HG03354 (cell line): ENCODE measurements at regions not wholly inside any gene's neighbourhood (a gene's known extent, or its start where the extent isn't known, plus 50 kb on each side); places are given as distances from the start of the nearest gene placed in this dataset.
"Not testable (repeated sequence)": the region's sequence is repeated elsewhere in the genome, so short reads cannot be mapped to it uniquely, and the experiment has no call there.

ENCODE experiments used
- ATAC-seq: cut with Tn5 transposase; IDR thresholded peaks from one replicate; pipeline ENCODE4 v1.9.1; 2021; ENCODE audit warnings: mild to moderate bottlenecking; ENCODE audit not compliant: unreplicated experiment, poor library complexity, severe bottlenecking

DNA sequence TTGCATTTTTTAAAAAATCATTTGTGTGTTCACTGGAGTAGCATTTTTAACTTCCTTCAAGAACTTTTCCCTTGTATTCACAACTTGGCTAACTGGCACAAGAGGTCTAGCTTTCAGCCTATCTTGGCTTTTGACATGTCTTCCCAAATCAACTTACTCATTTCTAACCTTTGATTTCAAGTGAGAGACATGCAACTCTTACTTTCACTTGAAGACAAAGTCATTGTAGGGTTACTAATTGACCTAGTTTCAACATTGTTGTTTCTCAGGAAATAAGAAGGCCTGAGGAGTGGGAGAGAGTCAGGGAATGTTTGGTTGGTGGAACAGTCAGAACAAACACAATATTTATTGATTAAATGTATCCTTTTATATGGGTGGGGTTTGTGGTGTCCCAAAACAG lies 95.0 kb upstream of the C9orf72 start:
- no peak for ATAC-seq

DNA sequence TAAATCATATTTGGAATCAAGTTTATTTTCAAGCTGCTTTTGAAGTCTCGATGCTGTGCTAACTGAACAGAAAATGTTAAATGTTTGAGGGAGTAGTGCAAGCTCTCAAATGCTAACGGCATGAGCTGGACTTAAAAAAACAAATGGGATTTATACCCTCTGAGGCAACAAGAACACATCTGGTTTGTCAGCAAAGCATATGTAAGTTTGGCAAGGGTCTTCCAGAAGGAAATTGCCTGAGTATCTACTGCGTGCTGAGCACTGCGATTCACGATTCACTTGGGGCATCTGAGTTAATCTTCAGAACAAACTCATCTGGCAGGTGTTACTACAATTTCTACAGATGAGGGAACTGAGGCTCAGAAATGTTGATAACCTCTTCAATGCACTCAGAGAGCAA lies 98.4 kb upstream of the C9orf72 start:
- no peak for ATAC-seq

DNA sequence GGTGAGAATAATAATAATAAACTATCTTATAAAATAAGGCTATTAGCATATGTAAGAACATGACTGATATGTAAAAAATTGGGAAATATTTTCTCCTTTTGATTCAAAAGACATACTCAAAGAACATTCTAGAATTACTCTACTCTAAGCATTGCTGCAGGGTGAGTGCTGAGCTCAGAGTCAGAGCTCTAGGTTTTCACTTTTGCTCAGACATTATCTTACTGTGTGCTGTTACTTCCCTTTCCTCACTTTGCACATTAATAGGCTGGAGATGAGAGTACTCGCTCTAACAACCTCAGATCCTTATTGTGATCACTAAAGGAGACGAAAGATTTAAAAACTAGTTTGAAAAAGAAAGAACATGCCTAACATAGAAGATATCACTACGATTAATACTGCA lies 99.4 kb upstream of the C9orf72 start:
- no peak for ATAC-seq

DNA sequence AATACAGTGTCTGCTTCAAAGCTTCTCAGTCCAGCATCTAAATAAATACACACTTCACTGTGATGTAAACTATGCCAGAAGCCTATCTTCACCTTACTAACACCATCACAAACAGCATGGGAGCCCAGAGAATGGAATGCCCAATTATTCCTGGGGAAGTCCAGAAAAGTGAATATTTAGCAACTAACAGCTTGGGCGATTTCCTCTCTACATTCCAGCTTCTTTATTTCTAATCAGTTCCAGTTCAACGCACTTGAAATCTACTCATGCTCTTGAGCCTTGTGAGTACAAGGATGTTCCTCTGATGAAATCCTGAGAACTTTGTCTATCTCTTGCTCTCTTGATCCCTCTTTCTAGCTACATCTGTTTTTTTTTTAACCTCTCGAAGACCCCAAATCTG lies 100.4 kb upstream of the C9orf72 start:
- ATAC-seq, result no peak

DNA sequence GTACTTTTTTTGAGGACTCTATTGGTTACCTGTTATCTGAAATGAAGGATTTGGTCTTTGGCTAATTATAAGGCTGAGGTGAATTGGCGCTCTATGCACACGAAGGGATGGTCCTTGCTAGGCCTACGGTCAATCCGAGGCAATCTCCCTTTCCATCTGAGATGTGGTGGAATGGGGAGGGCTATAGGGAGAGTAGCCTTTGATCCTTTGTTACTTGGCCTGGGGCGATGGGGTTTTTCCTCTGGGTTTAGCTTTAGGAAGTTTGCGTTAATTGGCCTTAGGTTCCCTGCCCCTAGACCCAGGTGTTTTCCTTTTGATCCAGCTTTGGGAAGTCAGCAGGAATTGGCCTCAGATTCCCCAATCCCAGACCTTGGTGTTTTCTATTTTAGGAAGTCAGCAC lies 102.1 kb upstream of the C9orf72 start:
- ATAC-seq, result no peak

DNA sequence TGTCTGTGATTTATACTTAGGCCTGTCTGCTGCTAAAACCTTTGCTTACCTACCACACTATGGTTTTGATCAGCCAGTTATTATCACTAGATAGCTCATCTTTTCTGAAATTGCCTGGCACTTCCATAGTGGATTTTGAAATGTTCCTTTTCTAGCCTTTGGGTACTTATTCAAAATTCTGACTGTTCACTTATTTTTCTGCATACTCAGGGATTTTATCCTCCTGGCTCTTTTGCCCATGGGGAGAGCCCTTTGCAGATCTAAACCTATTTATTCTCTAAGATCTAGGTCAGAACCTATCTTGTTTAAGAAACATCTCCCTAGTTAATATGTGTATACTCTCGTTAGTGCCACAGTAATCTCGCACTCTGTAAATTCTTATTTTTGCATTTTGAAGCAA lies 103.5 kb upstream of the C9orf72 start:
- ATAC-seq, result no peak

DNA sequence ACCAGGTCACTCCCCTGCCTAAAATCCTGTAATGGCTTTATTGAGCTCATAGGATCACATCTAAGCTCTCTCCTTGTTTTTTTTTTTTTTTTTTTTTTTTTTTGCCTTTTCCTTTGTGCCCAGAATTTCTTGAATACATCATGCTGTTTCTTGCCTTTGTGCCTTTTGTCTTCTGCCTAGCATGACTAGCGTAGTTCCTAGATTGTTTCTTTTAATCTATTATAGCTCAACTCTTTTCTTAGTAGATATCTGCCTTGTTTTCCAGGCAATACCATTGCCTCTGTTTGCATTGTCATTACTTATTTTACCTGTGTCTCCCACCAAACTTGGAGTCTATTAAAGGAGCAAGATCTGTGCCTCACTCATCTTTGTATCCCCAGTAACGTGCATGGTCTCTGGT lies 106.1 kb upstream of the C9orf72 start:
- ATAC-seq, result no peak

DNA sequence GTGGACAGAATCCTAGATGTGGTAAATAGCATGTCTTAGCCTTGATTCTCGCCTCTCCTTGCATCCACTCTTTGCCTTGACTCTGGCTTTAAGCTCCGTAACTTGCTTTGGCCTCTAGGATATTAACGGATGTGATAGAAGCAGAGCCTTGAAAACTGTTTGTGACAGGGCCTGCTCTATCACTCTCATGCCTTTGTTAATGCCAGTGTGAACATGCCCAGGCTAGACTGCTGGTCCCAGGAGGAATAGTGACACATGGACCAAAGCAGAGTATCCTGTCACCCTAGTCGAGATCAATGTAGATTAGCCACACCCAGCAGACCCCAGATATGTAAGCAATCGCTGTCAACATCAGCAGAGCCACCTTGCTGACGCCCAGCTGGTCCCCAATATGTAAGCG lies 109.9 kb upstream of the C9orf72 start:
- no peak for ATAC-seq

DNA sequence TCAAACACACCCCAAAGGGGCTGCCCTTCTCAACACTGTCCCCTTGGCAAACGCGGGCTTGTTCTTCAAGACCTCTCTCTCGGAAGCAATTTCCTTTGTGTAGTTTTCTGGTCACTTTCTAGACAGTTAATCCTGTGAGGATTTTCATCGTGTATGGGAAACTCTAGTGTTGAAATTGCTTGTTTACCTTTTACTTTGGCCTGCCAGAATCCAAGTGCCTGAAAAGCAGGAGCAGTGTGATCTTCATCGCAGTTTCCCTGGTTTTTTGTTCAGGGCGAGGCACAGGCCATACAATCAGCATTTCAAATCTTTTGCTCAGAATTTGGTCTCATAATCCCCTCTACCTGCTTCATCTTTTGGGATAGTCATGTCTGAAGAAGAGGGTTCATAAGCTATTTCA lies 115.7 kb upstream of the C9orf72 start:
- ATAC-seq, result no peak

DNA sequence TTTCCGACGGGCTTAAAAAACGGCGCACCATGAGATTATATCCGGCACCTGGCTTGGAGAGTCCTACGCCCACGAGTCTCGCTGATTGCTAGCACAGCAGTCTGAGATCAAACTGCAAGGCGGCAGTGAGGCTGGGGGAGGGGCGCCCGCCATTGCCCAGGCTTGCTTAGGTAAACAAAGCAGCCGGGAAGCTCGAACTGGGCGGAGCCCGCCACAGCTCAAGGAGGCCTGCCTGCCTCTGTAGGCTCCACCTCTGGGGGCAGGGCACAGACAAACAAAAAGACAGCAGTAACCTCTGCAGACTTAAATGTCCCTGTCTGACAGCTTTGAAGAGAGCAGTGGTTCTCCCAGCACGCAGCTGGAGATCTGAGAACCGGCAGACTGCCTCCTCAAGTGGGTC lies 117.5 kb upstream of the C9orf72 start:
- not testable (repeated sequence) for ATAC-seq

DNA sequence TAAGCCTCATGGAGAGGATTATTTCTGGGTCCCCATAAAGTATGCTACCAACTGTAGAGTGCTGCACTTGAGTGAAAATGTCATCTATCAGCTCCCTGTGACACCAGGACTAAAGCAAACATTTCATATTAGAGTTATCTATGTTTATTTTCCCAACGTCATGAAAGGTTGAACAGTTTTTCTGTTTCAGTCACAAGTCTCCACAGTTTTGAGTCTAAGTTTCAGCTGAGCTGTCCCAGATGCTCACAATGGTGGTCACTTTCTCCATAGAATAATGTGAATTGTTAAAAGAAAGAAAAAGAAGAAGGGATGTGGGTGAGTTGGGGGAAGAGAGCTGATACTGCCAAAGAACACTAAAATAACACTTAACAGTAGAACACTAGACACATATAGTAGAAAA lies 126.3 kb upstream of the C9orf72 start:
- ATAC-seq, result no peak

DNA sequence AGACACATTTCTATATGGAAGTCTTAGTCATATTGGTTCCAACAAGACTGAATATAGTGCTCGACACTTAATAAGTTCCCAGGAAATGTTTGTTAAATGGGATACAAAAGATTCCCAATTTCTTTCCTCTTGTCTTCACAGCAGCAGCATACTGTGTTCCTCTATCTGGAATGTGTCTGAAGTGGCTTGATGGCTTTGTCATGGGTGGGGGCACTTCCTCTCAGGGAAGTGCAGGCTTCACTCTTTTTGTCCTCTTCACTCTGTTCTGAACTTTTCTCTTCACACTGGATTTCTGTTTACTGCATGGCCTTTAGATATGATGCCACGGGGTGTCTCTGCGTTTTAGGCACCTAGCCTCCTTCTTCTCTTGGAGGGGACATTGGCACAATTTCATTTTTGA lies 127.7 kb upstream of the C9orf72 start:
- ATAC-seq, result no peak

DNA sequence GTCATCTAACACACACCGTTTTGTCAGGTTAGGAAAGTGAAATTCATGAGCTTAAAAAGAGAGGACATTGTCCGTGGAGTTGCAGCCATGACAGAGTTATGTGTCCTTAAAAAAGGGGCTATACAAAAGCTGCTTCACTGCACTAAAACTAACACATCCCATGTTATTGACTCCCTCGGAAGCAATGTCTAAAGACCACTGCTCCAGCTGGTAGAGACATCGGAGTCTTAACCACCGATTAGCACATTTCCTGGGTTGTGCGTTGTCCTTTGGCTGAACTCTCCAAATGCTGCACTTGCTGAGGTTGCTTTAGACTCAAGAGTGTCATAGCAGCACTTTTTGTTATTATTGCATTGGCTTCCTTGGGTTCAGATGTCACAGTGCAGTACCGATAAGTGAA lies 128.3 kb upstream of the C9orf72 start:
- ATAC-seq, result no peak

DNA sequence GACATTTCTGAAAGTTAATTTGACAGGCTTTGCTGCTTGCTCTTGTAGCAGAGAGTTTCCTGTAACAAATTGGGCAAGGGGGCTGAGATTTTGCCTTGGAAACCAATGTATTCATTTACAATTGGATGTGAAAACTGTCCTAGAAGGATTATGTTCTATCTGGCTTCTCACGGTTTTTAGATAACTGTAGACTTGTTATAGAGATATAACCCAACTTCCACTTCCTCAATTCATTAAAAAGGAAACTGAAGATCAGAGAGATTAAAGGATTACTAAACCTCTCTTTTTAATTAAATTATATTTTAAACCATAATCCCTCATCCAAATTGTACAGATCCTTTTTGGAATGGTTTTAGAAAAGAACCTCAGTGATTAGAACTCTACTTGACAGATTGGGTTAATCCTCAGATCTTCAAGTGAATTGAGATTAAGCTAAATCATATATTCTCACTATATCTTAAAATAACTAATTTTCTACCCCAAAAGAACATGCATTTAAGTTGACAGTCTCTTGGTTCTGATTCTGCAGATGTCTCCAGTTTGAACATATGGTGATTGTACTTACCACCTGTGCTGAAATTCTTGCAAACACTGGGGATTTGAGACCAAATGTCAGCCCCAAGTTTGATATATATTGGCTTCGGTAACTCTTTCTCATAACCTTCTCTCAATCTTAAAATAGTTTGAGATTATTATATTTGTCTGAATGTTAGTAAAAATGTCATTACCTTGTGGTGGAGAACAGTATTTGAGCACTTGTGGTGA lies 130.1 kb upstream of the C9orf72 start:
- no peak for ATAC-seq

DNA sequence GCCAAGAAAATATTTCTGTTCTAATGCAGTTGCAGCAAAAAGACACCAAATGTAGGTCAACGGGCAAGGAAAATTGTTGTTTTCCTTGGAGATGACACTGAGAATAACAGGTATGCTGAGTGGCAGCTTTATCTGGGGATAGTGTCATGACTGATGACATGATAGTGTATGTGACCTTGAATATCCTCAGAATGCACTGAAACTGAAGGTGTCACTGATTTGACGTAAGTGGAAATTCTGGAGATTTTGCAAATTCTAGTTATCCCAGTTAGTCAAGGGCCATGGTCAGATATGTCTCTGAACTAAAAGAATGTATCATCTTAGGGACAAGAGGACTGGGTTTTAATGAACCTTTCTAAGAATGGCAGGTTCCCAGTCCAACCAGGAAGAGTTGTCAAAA lies 138.0 kb upstream of the C9orf72 start:
- no peak for ATAC-seq

DNA sequence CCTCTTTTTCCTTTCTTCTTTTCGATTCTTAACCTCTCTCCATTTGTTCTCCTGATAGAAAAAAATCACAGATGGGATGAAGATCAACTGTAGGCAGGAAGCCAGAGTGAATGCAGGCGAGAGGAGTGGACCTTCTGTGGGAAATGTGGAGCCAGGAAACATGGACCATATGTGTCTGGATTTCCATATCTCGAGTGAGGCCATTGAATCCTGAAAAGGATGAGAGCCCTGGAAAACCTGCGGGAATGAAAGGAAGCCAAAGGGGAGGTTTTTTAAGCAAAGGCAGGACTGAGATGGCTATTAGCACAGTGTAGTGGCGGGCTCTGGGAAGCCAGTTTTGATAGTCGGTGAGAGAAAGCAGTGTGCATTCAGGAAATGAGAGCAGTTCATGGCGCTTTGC lies 139.5 kb upstream of the C9orf72 start:
- ATAC-seq, result no peak

DNA sequence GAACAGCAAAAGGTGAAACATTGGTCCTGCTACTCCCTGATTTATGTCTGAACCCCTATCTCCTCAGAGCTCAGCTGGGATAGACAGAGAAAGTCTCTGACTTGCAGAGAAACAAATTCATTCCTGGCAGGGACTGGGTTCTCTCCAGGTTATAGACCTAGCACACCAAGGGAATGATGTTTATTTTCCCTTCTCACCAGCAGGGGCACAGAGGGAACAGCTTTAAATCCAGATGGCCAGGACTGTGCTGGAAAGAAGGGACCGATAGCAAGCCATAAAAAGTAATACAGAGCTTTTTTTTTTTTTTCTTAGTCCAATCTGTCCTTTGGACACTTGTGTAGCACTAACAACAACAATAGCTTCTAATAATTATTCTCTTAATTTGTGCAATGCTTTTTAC lies 141.1 kb upstream of the C9orf72 start:
- ATAC-seq, result no peak

DNA sequence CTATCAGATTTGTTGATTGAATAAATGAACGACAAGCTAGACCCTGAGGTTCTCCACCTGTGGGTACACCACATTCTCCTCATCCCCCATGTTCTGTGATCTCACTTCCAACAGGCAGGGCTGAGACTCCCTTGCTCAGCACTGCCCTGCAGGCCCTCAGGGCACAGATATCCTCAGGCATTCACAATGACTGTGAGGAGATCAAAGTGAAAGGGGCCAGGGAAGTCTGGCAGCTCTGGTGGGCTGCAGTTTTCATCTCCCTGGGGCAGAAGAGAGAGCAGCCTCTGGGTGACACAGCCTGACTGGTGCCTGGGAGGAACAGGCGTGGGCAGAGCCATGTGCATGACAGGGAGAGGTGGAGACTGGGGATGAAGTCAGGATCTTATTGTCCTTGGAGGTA lies 142.4 kb upstream of the C9orf72 start:
- no peak for ATAC-seq

DNA sequence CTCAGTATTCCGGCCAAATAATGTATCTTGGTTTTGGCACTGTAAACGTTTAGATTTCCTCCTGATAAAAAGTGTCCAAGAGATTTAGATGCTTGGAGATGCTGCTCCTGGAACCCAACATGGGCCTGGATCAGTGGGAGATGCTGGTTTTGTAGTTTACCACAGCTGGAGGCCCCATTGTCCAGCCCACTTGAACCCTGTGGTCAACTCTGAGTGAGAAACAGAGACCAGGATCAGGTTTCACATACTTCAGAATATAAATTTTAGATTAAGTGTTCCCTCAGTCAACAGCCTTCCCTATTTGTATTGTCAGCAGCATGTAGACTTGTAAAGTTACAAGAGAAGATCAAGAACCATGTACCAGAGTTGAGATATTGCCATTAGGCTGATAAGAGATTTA lies 144.7 kb upstream of the C9orf72 start:
- no peak for ATAC-seq

DNA sequence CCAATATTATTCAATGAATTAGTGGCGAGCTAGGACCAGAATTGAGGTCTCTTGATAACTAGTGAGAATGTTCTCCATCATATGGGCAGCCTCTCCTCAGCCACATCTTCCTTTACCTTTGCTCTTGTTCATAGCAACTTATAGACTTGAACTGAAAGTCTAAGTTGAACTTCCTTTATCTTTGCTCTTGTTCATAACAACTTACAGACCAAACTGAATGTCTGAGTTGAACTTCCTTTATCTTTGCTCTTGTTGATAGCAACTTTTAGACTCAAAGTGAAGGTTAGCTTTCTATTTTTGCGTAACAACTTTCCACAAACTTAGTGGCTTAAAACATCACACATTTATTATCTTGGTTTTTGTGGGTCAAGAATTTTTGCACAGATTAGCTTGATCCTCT lies 146.4 kb upstream of the C9orf72 start:
- ATAC-seq, result no peak

DNA sequence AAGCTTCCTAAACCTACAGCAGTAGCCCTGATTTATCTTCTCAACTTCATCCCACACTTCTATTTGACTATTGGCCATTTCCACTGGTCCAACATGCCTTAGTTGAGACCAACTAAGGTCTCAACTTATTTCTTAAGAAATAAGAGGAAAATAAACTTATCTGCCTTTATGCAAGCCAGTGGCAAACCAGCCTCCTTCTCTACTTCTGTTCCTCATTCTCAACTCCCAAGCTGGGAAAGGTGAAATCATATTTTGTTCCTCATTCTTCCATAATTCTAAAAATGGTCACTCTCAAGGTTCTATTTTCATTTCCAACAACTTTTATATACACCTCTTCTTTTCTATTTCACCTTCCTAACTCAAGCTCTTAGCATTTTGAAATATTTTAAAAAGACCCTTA lies 149.6 kb upstream of the C9orf72 start:
- ATAC-seq, result no peak
